GM21447 (cell line): ENCODE measurements at regions not wholly inside any gene's neighbourhood (a gene's known extent, or its start where the extent isn't known, plus 50 kb on each side); places are given as distances from the start of the nearest gene placed in this dataset.
"Not testable (repeated sequence)": the region's sequence is repeated elsewhere in the genome, so short reads cannot be mapped to it uniquely, and the experiment has no call there.

Experiments used
- ATAC-seq: cut with Tn5 transposase; IDR thresholded peaks from one replicate; pipeline ENCODE4 v1.9.1; 2021; ENCODE audit not compliant: unreplicated experiment

DNA sequence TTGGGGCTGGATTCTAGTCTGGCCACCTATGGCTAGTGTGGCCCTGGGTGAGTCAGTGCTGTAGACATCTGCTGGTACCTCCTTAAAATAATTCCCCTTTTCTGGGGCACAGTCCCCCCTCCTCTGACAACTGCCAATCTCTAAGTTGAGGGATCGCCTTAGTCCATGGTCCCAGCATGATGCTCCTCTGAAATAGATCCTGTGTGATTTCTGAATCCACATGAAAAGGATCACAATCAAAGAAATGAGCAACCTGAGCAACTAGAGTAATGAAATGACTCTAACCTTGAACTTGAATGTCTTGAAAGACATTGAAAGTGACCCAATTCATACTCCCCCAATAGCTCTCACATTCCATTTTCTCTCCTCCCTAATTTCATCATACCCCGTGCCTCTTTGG is 332.5 kb downstream of the VRK1 start:
- ATAC-seq: no peak

DNA sequence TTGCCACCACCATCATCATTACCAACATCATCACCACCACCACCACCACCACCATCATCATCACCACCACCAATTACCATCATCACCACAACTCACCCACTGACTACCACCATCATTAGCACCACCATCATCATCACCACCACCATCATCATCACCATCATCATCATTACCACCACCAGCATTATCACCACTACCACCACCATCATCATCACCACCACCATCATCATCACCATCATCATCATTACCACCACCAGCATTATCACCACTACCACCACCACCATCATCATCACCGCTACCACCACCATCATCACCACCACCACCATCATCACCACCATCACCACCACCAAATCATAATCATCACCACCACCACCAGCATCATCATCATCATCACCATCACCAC is 338.7 kb downstream of the VRK1 start:
- ATAC-seq: not testable (repeated sequence)

DNA sequence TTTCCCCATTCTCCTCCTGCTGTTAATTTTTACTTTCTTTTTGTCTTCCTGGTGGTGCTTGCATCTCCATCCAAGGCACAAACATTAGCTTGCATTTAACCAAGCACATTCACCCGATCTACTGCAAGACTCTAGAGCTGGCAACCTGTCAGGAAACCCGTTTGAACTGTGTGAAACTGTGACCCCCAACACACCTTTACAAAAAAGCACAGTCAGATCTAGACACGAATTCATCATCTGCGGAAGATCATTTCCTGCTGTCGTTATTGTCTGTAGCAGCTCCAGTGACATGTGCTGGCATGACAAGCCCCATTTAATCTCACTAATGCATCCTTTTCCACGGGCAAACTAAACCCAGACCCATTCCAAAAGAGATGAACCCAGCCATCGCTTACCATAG is 340.5 kb downstream of the VRK1 start:
- ATAC-seq: no peak

DNA sequence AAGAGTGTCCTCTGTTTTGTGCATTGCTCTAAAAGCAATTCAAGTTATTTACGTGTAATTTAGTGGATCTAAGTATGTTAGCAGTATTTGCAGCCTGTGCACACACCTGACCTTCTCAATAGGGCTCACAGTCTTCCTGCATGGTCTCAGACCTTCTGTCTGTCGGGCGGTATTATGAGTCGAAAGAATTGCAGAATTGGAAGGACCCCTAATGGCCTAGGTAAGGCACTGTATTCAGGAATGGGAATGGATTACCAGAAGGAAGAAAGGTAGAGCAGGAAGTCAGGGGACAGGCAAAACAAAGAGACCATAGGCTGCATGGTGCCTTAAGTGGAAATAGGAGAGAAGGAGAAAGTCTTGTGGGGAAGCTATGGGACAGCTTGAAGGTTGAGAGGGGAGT is 341.6 kb downstream of the VRK1 start:
- ATAC-seq: no peak

DNA sequence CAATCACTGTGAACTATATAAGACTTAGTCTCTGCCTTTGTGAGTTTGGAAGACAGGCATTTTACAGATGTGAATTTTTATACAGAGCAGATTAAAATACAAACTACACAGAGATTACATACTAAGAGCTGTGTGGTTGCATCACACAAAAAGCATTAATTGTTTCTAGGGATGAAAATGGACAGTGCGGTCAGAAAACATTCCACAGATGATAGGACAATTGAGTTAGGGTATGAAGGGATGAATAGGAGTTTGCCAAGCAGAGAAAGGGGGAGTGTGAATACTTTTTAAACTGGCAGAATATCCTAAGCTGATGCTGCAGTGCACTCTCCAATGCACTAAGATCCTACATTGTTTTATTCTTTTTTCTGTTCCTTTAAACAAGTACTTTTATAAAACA is 345.8 kb downstream of the VRK1 start:
- ATAC-seq: no peak

DNA sequence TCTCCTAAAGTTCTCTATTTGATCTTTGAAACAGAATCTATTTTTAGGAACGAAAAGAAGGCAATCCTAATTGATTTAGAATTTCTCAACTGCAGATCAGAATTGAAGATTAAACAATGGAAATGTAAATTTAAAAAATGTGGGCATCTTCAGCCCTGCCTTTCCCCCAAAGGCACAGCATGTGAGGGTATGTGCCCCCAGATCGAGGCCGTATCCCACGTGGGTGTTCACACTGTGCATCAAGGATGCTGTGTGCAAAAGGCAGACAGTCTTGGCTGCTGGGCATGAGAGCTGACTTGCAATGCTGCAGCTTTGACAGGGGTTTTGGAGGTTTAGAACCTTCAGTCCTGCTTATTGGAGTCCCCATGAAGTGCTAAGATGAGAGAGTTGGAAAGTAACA is 346.3 kb downstream of the VRK1 start:
- no peak for ATAC-seq

DNA sequence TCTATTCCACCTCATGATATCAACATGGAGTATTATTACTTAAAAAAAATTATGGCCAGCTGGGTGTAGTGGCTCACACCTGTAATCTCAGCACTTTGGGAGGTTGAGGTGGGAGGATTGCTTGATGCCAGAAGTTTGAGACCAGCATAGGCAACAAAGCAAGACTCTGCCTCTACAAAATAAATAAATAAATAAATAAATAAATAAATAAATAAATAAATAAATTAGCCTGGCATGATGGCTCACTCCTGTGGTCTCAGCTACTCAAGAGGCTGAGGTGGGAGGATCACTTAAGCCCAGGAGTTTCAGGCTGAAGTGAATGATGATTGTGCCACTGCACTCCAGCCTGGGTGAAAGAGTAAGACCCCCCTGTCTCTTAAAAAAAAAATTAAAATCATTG is 350.8 kb downstream of the VRK1 start:
- ATAC-seq: not testable (repeated sequence)

DNA sequence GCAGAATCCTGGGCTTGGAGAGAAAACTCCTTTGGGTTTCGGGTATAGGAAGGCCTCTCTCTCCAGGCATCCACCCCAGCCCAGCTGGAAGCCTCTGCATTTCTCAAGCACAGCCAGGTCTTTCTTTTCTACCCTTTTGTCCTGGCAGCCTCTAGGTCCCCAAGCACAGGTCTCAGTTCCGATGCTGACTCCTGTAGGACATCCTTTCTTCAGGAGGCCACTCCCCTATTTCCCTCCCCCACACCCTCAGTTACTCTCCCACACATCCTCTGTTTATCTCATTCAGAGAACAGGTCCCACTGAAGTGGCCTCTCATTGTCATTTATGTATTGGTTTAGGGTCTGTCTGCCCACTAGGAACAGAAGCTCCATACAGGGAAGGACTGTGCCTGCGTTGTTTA is 352.6 kb downstream of the VRK1 start:
- no peak for ATAC-seq

DNA sequence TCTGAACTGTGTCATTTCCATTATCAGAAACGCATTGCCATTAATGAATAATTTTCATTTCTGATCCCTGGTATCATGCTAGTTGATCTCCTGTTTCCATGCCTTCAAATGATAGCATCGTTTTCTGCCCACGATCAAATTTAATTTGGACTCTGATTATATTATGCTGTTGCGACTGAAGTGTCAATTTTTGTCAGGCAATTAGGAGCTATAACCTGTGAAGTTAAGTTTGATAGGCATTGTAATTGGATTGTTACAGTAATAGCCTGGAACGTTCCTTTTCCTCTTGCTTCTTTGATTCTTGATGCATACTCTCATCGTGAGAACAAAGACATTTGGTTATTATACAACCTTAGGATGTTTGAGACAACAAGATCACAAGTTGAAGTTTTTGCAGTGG is 356.3 kb downstream of the VRK1 start:
- no peak for ATAC-seq

DNA sequence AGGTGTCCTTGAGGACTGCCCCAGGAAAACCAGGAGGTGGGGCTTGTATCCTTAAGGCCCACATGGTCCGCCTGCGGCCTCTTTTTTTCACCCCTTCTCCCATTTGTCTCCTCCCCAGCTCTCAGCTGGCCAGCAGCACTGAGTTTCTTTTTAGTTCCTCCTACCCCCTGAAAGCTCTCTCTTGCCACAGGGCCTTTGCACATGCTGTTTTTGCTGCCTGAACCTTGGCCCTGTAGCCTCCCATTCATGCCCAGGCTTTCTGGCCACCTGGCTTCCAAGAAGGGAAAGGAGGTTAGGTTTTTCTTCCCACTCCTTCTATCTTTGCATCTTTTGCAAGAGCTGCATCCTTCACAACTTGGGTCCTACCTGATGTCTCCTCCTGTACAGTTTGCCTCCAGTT is 358.1 kb downstream of the VRK1 start:
- ATAC-seq: no peak

DNA sequence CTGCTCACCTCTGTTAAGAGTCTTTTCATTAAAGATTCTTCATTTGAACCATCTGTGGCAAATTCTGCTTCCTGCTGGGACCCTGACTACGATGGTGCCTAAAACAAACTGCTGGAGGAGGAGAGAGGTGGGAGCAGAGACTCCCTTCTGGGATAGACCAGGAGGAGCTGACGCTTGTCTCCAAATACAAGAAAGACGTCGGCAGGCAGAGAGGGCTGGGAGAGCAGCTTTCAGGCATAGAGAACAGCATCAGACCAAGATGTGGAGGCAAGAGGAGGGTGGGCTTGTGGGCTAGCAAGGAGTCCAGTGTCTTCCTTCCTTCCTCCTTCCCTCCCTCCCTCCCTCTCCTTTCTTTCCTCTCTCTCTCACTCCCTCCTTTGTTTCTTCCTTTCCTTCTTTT is 358.6 kb downstream of the VRK1 start:
- ATAC-seq: no peak

DNA sequence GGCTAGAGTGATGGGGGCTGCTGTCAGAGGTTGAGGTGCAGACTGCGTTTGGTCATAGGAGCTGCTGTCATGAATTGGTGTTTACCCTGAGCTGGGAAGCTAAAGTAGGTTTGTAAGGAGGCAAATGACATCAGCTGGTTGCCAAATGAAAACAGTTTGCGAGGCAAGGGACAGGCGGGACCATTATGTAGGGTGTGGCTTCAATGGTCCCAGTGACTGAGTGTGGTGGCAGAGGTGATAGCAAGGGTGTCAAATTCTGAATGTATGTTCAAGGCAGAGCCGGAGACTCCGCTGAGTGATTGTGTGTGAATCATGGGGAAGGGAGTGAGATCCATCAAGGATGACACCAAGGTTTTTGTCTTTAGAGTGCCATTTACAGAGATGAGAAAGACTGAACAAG is 359.5 kb downstream of the VRK1 start:
- ATAC-seq: no peak

DNA sequence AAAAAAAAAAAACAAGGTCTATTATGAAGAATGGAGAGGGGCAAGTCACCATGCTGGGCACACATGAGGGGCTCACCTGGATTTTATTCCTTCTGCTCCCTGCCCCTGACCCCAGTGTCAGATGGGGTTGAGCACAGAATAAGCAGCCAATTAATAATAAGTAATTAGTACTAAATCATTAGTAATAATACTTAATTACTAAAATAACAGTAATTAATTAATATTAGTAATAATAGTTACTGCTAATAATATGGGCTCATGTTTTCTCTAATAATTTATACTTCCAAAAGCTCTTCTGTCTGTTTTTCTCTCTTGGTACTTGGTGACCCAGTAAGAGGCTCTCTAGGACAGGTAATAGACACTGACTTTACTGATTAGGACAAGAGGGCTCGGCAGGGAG is 360.9 kb downstream of the VRK1 start:
- ATAC-seq: no peak

DNA sequence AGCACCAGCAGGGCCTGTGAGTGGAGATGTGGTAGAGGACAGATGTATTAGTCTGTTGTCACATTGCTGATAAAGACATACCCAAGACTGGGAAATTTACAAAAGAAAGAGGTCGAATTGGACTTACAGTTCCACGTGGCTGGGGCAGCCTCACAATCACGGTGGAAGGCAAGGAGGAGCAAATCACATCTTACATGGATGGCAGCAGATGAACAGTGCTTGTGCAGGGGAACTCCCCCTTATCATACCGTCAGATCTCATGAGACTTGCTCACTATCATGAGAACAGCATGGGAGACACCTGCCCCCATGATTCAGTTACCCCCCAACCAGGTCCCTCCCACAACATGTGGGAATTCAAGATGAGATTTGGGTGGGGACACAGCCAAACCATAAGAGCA is 361.9 kb downstream of the VRK1 start:
- ATAC-seq: no peak

DNA sequence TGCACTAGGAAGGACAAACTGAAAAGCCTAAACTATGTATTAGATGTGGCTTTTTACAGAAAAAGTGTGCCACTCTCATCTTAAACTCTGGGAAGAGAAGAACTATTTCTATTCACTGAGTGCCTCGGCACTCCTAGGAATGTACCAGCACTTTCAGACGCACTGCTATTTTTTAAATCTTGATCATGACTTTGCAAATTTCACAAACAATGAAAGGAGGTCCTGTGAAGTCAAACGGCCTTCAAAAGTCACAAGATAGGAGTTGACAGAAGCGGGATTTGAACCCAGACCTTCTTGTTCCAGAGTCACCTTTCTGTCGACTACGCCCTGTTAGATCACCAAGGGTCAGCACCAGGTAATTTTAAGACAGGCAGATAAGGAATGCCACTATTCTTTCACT is 365.4 kb downstream of the VRK1 start:
- no peak for ATAC-seq

DNA sequence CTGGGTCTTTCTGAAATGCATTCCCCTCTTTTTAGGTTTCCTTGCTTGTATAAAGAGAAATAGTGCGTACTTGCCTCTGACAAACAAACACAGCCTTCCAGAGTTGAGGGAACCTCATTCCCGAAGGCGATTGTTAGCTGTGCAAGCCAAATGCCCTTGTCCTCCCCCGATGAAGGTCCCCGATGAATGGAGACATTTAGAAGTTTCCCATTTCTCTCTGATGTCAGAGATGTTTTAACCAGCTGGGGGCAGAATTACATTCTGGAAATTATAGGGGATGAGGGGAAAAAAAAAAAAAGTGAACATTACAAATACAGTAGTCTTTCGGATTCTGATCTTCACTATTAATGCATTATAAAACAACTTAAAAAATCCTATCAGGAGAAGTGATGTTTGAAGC is 366.8 kb downstream of the VRK1 start:
- no peak for ATAC-seq

DNA sequence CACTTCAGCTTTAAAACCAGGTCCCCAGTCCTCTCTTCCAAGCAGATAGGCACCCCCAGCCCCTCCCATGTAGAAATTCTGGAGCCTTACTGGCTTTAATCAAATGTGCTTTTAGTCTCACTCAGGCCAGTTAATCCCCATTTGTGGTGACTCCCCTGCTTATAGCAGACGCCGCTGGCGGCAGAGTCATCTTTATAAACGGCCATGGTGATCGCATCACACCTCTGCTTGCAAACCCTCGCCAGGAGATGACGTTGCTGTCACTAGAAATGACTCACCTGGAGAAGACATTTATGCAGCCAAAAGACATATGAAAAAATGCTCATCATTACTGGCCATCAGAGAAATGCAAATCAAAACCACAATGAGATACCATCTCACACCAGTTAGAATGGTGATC is 369.3 kb downstream of the VRK1 start:
- ATAC-seq: no peak

DNA sequence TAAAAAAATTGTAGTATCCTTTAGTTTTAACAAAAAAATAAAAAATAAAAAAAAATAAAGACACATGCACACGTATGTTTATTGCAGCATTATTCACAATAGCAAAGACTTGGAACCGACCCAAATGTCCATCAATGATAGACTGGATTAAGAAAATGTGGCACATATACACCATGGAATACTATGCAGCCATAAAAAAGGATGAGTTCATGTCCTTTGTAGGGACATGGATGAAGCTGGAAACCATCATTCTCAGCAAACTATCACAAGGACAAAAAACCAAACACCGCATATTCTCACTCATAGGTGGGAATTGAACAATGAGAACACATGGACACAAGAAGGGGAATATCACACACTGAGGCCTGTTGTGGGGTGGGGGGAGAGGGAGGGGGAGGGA is 370.4 kb downstream of the VRK1 start:
- not testable (repeated sequence) for ATAC-seq

DNA sequence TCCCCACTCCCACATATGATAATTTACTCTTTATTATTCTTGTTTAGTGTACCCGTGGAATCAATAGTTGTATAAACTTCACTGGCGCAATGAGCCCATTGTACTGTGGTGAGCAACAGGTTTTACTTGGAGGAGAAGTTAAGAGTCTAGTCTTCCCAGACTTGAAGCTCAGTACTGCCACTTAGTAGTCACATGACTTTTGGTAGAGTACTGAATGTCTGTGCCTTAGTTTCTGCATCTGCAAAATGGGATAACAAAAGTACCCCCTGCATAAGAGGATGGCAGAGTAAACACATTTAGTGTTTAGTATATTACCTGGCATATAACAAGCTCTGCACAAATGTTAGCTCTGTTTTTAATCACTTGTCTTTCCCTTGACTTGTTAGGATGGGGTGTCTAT is 375.5 kb downstream of the VRK1 start:
- no peak for ATAC-seq

DNA sequence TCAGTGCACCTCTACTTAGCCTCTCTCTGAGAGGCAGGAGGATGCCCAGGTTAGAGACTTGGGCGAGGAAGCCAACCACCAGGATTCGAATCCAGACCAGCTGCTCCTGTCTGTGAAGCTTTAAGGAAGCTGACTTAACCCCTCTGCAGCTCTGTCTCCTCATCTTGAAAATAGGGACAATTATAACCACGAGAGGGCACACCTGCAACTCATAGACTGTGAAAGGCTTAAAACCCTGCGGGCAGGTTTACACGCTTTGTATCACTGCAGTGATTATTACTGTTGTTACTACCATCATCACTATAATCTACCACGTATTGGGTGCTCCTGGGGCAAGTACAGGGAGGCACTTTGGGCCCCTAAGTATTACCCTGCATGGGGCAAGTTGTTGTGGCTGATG is 379.8 kb downstream of the VRK1 start:
- ATAC-seq: no peak

DNA sequence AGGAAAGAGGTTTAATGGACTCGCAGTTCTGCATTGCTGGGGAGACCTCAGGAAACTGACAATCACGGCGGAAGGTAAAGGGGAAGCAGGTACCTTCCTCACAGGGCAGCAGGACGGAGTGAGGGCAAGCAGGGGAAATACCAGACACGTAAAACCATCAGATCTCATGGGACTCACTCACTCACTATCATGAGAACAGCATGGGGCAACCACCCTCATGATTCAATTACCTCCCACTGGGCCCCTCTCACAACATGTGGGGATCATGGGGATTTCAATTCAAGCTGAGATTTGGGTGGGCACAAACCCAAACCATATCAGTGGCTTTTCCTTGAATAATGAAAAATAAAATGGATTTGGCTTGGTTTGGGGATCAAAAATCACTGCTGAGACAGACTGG is 380.5 kb downstream of the VRK1 start:
- ATAC-seq: peak; percentile 74

DNA sequence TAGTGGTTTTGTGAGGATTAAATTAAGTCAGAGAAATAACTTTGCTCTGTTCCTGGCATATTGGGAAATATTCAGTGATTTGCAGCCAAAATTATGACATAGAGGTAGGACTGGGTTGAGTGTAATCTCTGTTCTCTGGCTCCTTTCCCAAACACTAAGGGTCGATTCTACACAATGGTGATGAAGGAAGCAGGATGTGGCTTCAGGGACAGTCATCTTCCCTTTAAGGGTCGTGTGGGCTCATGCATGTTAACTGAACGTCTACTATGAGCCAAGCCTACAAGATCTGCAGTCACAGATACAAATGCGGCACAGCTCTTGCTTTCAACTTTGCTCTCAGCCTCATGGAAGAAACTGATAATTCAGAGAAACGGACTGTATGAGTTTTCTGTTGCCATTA is 381.6 kb downstream of the VRK1 start:
- ATAC-seq: no peak

DNA sequence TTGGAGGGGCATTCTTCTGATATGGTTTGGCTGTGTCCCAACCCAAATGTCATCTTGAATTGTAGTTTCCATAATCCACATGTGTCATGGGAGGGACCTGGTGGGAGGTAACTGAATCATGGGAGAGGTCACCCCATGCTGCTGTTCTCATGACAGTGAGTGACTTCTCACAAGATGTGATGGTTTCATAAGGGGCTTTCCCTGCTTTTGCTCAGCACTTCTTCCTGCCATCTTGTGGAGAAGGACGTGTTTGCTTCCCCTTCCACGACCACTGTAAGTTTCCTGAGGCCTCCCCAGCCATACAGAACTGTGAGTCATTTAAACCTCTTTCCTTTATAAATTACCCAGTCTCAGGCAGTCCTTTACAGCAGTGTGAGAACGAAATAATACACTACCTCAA is 382.4 kb downstream of the VRK1 start:
- no peak for ATAC-seq
